SH-SY5Y (cell line): ENCODE measurements at regions not wholly inside any gene's neighbourhood (a gene's known extent, or its start where the extent isn't known, plus 50 kb on each side); places are given as distances from the start of the nearest gene placed in this dataset.

ENCODE experiments used
- GATA2 ChIP-seq: IDR thresholded peaks from 2 replicates; pipeline ENCODE4 v1.6.1; 2011; ENCODE audit warnings: mild to moderate bottlenecking, low read depth, low read length
- GATA3 ChIP-seq: IDR thresholded peaks from 2 replicates; pipeline ENCODE4 v1.6.1; 2011; ENCODE audit warnings: low read depth, mild to moderate bottlenecking, low read length, moderate library complexity

GRCh38 chr1:105483436-105483835, 1573.0 kb upstream of the PRMT6 start:
- TF ChIP-seq GATA3 (no peak), GATA2 (no peak)
